NB4 (cell line): ENCODE measurements at regions not wholly inside any gene's neighbourhood (a gene's known extent, or its start where the extent isn't known, plus 50 kb on each side); places are given as distances from the start of the nearest gene placed in this dataset.

ENCODE experiments used
- DNase-seq: peaks from one replicate; pipeline ENCODE4 v3.0.0; 2010; ENCODE audit warnings: low read depth
- H3K4me3 ChIP-seq: one replicate; pipeline ENCODE4 v1.5.1; 2011; ENCODE audit warnings: mild to moderate bottlenecking, low read depth, low read length, moderate library complexity
- CTCF ChIP-seq: IDR thresholded peaks from one replicate; pipeline ENCODE4 v1.5.1; 2012; ENCODE audit warnings: low read depth, low read length
- MAX ChIP-seq: IDR thresholded peaks from 2 replicates; pipeline ENCODE4 v1.6.1; 2011; ENCODE audit warnings: low read depth, low read length
- MYC ChIP-seq: IDR thresholded peaks from 2 replicates; pipeline ENCODE4 v1.6.1; 2011; ENCODE audit warnings: low read depth, low read length
- POLR2A ChIP-seq: IDR thresholded peaks from 2 replicates; pipeline ENCODE4 v1.6.1; 2011; ENCODE audit warnings: mild to moderate bottlenecking; ENCODE audit not compliant: insufficient read length; ENCODE audit errors: extremely low read depth

- H3K4me3 ChIP-seq: no peak overlapping the region
- TF ChIP-seq POLR2A (no peak), MAX (no peak), CTCF (no peak), MYC (no peak)
- no peak for DNase-seq
These were observed 1035.9 kb upstream of the AUTS2 start for GRCh38 chr7:68562323-68562899.

GRCh38 chr7:68564306-68565135, 1033.8 kb upstream of the AUTS2 start:
- no peak for TF ChIP-seq MAX
- no peak for TF ChIP-seq MYC
- TF ChIP-seq POLR2A: no peak
- no peak for TF ChIP-seq CTCF
- no peak for DNase-seq

GRCh38 chr7:68571286-68571685, 1027.0 kb upstream of the AUTS2 start:
- no peak for TF ChIP-seq CTCF
- DNase-seq: no peak
- H3K4me3 ChIP-seq: no peak overlapping the region

More at GRCh38 chr7:68564306-68565135, 1033.8 kb upstream of the AUTS2 start:
- H3K4me3 ChIP-seq: no peak overlapping the region

GRCh38 chr7:68573271-68574005, 1024.8 kb upstream of the AUTS2 start:
- TF ChIP-seq CTCF: no peak
- no peak for TF ChIP-seq MAX
- no peak for TF ChIP-seq MYC
- no peak for TF ChIP-seq POLR2A
- no peak overlapping the region for H3K4me3 ChIP-seq
- DNase-seq: no peak

GRCh38 chr7:68576366-68576765, 1021.9 kb upstream of the AUTS2 start:
- no peak overlapping the region for H3K4me3 ChIP-seq
- no peak for DNase-seq
- TF ChIP-seq MAX (no peak), POLR2A (no peak), MYC (no peak), CTCF (no peak)
